ENCODE measurements at regions not wholly inside any gene's neighbourhood (a gene's known extent, or its start where the extent isn't known, plus 50 kb on each side); places are given as distances from the start of the nearest gene placed in this dataset.

GRCh38 chr7:3200504-3200903 lies 100.5 kb upstream of the SDK1 start:
- no peak overlapping the region for H3K27ac ChIP-seq (ENCODE audit: low read length)
- H3K9me2 ChIP-seq (replicated peaks; ENCODE audit: insufficient read depth, low read length) = no peaks in the 10 kb centered on the region
- H3F3A ChIP-seq (ENCODE audit: insufficient read depth, low read length) = no peaks in the 10 kb centered on the region
- no peaks in the 10 kb centered on the region for H3K36me3 ChIP-seq (replicated peaks; ENCODE audit: insufficient read depth, low read length)
- no peak overlapping the region for H3K4me2 ChIP-seq (ENCODE audit: low read depth, low read length)
- H3K27me3 ChIP-seq (replicated peaks; ENCODE audit: insufficient read depth, low read length) = no peaks in the 10 kb centered on the region
- no peaks in the 10 kb centered on the region for H3K79me2 ChIP-seq (ENCODE audit: low read length)
- no peak for TF ChIP-seq EZH2 (optimal IDR thresholded peaks at IDR 0.05; ENCODE audit: low read depth, low read length)
- TF ChIP-seq EZH2phosphoT487 (IDR thresholded peaks at IDR 0.05; ENCODE audit: low read length) = no peak
- TF ChIP-seq, protein P1, sequence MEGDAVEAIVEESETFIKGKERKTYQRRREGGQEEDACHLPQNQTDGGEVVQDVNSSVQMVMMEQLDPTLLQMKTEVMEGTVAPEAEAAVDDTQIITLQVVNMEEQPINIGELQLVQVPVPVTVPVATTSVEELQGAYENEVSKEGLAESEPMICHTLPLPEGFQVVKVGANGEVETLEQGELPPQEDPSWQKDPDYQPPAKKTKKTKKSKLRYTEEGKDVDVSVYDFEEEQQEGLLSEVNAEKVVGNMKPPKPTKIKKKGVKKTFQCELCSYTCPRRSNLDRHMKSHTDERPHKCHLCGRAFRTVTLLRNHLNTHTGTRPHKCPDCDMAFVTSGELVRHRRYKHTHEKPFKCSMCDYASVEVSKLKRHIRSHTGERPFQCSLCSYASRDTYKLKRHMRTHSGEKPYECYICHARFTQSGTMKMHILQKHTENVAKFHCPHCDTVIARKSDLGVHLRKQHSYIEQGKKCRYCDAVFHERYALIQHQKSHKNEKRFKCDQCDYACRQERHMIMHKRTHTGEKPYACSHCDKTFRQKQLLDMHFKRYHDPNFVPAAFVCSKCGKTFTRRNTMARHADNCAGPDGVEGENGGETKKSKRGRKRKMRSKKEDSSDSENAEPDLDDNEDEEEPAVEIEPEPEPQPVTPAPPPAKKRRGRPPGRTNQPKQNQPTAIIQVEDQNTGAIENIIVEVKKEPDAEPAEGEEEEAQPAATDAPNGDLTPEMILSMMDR (IDR thresholded peaks at IDR 0.05; ENCODE audit: low read length) = peak; percentile 30
- no peak for DNase-seq
- H4K20me1 ChIP-seq (ENCODE audit: insufficient read depth, low read length) = no peaks in the 10 kb centered on the region
- H3K9me3 ChIP-seq (replicated peaks; ENCODE audit: insufficient read depth, low read length) = no peaks in the 10 kb centered on the region
- H3K4me1 ChIP-seq (ENCODE audit: low read length) = no peaks in the 10 kb centered on the region
- H3K9ac ChIP-seq (ENCODE audit: low read length) = no peak overlapping the region
- H2AFZ ChIP-seq (ENCODE audit: low read length) = no peak overlapping the region
- no peak overlapping the region for H3K4me3 ChIP-seq (ENCODE audit: low read length)

- no peak for TF ChIP-seq EZH2 (optimal IDR thresholded peaks at IDR 0.05; ENCODE audit: low read depth, low read length)
- TF ChIP-seq, protein P1 (IDR thresholded peaks at IDR 0.05; ENCODE audit: low read length) = no peak
- TF ChIP-seq EZH2phosphoT487 (IDR thresholded peaks at IDR 0.05; ENCODE audit: low read length) = no peak
- Histone ChIP-seq H3K4me3 (ENCODE audit: low read length) (no peak overlapping the region), H2AFZ (ENCODE audit: low read length) (no peak overlapping the region), H3K27me3 (replicated peaks; ENCODE audit: insufficient read depth, low read length) (no peaks in the 10 kb centered on the region), H3F3A (ENCODE audit: insufficient read depth, low read length) (no peaks in the 10 kb centered on the region), H3K4me2 (ENCODE audit: low read depth, low read length) (no peak overlapping the region), H4K20me1 (ENCODE audit: insufficient read depth, low read length) (no peaks in the 10 kb centered on the region), H3K27ac (ENCODE audit: low read length) (no peak overlapping the region), H3K9me3 (replicated peaks; ENCODE audit: insufficient read depth, low read length) (no peaks in the 10 kb centered on the region), H3K9me2 (replicated peaks; ENCODE audit: insufficient read depth, low read length) (no peaks in the 10 kb centered on the region), H3K4me1 (ENCODE audit: low read length) (no peaks in the 10 kb centered on the region), H3K79me2 (ENCODE audit: low read length) (no peaks in the 10 kb centered on the region), H3K9ac (ENCODE audit: low read length) (no peak overlapping the region), H3K36me3 (replicated peaks; ENCODE audit: insufficient read depth, low read length) (no peaks in the 10 kb centered on the region)
- DNase-seq = no peak
Observed at GRCh38 chr7:3201306-3201705, 99.7 kb upstream of the SDK1 start.

DNA sequence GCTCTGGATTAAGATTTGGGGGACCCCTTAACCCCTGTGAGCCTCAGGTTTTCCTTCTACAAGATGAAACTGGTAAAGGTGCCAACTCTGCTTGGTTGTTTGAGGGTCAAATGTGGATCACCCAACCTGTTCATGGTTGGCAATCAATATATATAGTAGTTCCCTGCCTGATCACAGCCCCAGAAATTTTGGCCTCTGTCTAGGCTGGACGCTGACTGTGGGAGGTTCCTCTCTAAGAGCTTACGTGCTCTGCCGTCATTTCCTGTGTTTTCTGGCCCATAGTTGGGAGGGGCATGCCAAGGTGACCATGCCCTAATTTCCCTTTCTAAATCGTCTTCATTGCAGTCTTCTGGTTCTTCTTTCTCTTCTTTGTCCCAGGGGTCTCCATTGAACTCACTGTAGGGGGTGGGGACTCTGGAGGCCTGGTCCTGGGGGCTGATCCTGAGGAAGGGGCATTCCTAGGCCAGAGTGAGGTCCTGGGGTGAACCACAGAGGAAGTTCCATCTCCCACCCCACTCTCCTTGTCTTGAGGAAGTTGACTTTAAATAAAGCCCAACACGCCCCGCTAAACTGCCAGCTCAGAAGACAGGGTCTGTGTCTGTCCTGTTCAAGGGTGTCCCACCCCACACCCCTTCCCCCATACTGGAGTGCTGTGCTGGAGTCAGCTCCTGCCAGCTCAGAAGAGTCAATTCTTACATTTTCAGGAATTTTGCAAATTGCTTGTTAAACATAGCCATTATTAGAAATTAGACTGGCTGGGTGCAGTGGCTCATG lies 98.9 kb upstream of the SDK1 start:
- Histone ChIP-seq H2AFZ (ENCODE audit: low read length) (no peak overlapping the region), H3K4me3 (ENCODE audit: low read length) (no peak overlapping the region), H3K4me2 (ENCODE audit: low read depth, low read length) (no peak overlapping the region), H3K4me1 (ENCODE audit: low read length) (no peaks in the 10 kb centered on the region), H3K27ac (ENCODE audit: low read length) (no peak overlapping the region), H3F3A (ENCODE audit: insufficient read depth, low read length) (no peaks in the 10 kb centered on the region), H3K9me3 (replicated peaks; ENCODE audit: insufficient read depth, low read length) (no peaks in the 10 kb centered on the region), H3K9ac (ENCODE audit: low read length) (no peak overlapping the region), H3K79me2 (ENCODE audit: low read length) (no peaks in the 10 kb centered on the region), H3K36me3 (replicated peaks; ENCODE audit: insufficient read depth, low read length) (no peaks in the 10 kb centered on the region), H3K27me3 (replicated peaks; ENCODE audit: insufficient read depth, low read length) (no peaks in the 10 kb centered on the region), H4K20me1 (ENCODE audit: insufficient read depth, low read length) (no peaks in the 10 kb centered on the region), H3K9me2 (replicated peaks; ENCODE audit: insufficient read depth, low read length) (no peaks in the 10 kb centered on the region)
- TF ChIP-seq EZH2phosphoT487 (IDR thresholded peaks at IDR 0.05; ENCODE audit: low read length) (no peak), EZH2 (optimal IDR thresholded peaks at IDR 0.05; ENCODE audit: low read depth, low read length) (no peak)
- TF ChIP-seq, protein P1 (IDR thresholded peaks at IDR 0.05; ENCODE audit: low read length) = no peak
- DNase-seq = no peak

All from MM.1S (cell line).